Vagina (tissue), 2 donors: ENCODE measurements at regions not wholly inside any gene's neighbourhood (a gene's known extent, or its start where the extent isn't known, plus 50 kb on each side); places are given as distances from the start of the nearest gene placed in this dataset.

Source experiments
- POLR2AphosphoS5 ChIP-seq, 2 donors: sonication (generic); formaldehyde crosslinking; IDR thresholded peaks; one replicate each; pipeline ENCODE4 v1.9.0; 2017; ENCODE audit warnings: antibody characterized with exemption in 2 of 2, mild to moderate bottlenecking in 2 of 2, low read depth in 1 of 2; ENCODE audit not compliant: insufficient read depth in 1 of 2
- TF ChIP-seq, protein P1 (sequence below), 3 experiments: fragments of 450-650 bp in 2 of 3; fragments of 200-600 bp in 1 of 3; sonication (generic) in 1 of 3; IDR thresholded peaks; one replicate each; pipeline ENCODE4 v1.5.1; 2017 to 2019; ENCODE audit warnings: antibody characterized with exemption in 3 of 3, mild to moderate bottlenecking in 2 of 3, moderate library complexity in 2 of 3

DNA sequence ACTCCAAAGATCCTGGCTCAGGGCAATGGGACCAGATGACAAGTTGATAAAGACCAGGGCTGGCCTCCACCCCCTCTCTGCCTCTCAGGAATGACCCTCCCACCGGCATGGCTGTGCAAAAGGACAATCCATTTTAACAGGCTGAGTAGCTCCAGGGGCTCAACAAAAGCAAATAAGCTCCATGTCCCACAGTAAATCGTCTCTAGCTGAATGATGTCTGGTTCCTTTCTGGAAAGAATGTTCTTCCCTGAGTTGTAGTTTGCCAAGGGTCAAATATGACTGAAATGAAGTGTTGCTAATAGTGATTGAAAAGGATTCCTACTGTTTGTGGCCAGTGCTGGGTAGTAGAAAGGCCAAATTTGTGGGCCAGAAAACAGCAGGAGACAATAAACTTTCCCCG is 434.4 kb upstream of the ETAA1 start:
- TF ChIP-seq, protein P1, sequence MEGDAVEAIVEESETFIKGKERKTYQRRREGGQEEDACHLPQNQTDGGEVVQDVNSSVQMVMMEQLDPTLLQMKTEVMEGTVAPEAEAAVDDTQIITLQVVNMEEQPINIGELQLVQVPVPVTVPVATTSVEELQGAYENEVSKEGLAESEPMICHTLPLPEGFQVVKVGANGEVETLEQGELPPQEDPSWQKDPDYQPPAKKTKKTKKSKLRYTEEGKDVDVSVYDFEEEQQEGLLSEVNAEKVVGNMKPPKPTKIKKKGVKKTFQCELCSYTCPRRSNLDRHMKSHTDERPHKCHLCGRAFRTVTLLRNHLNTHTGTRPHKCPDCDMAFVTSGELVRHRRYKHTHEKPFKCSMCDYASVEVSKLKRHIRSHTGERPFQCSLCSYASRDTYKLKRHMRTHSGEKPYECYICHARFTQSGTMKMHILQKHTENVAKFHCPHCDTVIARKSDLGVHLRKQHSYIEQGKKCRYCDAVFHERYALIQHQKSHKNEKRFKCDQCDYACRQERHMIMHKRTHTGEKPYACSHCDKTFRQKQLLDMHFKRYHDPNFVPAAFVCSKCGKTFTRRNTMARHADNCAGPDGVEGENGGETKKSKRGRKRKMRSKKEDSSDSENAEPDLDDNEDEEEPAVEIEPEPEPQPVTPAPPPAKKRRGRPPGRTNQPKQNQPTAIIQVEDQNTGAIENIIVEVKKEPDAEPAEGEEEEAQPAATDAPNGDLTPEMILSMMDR (IDR thresholded peaks at IDR 0.05): no peak
- TF ChIP-seq POLR2AphosphoS5 (IDR thresholded peaks at IDR 0.05; ENCODE audit: insufficient read depth in 1 of 2, low read depth in 1 of 2): no peak
